ENCODE measurements at regions not wholly inside any gene's neighbourhood (a gene's known extent, or its start where the extent isn't known, plus 50 kb on each side); places are given as distances from the start of the nearest gene placed in this dataset.

- H3K27ac ChIP-seq: no peak overlapping the region
- intact Hi-C loops (cut with DNase I; ENCODE audit: low total_unique reads): no loop called here
- H3K27me3 ChIP-seq (replicated peaks in 1 of 7): no peaks in the 10 kb centered on the region
- H3K4me1 ChIP-seq: peaks cover 6 to 38% (median 18%) of the 10 kb centered on the region in 6 donors
- TF ChIP-seq POLR2AphosphoS5 (IDR thresholded peaks at IDR 0.05): no peak
- TF ChIP-seq, protein P1, sequence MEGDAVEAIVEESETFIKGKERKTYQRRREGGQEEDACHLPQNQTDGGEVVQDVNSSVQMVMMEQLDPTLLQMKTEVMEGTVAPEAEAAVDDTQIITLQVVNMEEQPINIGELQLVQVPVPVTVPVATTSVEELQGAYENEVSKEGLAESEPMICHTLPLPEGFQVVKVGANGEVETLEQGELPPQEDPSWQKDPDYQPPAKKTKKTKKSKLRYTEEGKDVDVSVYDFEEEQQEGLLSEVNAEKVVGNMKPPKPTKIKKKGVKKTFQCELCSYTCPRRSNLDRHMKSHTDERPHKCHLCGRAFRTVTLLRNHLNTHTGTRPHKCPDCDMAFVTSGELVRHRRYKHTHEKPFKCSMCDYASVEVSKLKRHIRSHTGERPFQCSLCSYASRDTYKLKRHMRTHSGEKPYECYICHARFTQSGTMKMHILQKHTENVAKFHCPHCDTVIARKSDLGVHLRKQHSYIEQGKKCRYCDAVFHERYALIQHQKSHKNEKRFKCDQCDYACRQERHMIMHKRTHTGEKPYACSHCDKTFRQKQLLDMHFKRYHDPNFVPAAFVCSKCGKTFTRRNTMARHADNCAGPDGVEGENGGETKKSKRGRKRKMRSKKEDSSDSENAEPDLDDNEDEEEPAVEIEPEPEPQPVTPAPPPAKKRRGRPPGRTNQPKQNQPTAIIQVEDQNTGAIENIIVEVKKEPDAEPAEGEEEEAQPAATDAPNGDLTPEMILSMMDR (IDR thresholded peaks at IDR 0.05 in 8 of 11, conservative IDR thresholded peaks at IDR 0.05 in 3 of 11): no peak
- no peak overlapping the region for H3K4me3 ChIP-seq
- no peaks in the 10 kb centered on the region for H3K36me3 ChIP-seq
- DNase-seq: no peak
- no peaks in the 10 kb centered on the region for H3K9me3 ChIP-seq
- 83 to 98% (median 94%) methylated on average over 2 of the region's 2 CpGs for WGBS, 5 donors
These were observed 227.8 kb upstream of the GATB start for GRCh38 chr4:151988591-151988990.

DNA sequence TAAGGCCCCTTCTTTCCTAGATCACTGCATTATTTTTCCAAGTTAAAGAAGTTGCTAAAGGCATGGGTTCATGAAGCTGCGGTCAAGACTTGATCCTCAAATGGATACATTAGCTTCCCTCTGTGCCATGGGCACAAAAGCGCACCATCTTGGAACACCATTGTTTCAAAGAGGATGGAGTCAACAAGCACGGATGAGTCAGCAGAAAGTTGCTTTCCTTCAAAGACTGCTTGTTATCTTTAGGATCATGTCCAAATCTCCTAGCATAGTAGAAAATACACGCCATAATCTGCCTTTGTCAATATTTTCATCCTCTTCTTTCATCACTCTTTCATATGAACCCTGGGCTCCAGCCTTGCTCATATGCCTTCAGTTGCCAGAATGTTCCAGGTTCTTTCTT, 226.8 kb upstream of the GATB start:
- WGBS, 5 donors: 90 to 98% (median 91%) methylated on average over 4 of the region's 4 CpGs

DNA sequence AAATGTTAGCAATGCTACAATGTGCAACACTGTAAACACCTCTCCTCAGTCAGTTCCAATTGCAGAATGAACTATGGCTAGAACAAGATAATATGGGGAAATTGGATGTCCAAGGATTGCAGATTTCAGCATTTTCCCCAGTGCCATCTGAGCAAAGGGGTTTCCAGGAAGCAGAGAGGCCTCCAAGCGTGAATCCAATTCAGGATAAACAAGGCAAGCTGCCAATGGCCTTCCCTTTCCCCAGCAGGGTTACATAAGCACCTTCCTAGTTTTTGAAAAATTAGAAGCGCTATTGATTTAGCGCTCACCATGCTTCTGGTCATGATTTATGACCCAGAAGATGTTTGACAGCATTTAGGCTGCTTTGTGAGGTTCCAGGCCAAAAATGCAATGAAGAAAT, 223.0 kb upstream of the GATB start:
- Histone ChIP-seq H3K27ac (no peak overlapping the region), H3K9me3 (peaks cover 0 to 7% (median under 1%) of the 10 kb centered on the region in 8 donors), H3K4me1 (peaks cover 0 to 10% (median 0%) of the 10 kb centered on the region in 6 donors), H3K36me3 (no peaks in the 10 kb centered on the region), H3K27me3 (replicated peaks in 1 of 7) (no peaks in the 10 kb centered on the region), H3K4me3 (no peak overlapping the region)
- WGBS, 5 donors: 57 to 85% (median 68%) methylated on average over 3 of the region's 3 CpGs
- intact Hi-C loops (cut with DNase I; ENCODE audit: low total_unique reads): no loop called here
- no peak for TF ChIP-seq POLR2AphosphoS5 (IDR thresholded peaks at IDR 0.05)
- no peak for TF ChIP-seq POLR2A (IDR thresholded peaks at IDR 0.05)
- TF ChIP-seq, protein P1 (IDR thresholded peaks at IDR 0.05 in 8 of 11, conservative IDR thresholded peaks at IDR 0.05 in 3 of 11): no peak
- DNase-seq: no peak

More for the DNA sequence above, 226.8 kb upstream of the GATB start:
- Histone ChIP-seq H3K4me1 (peaks cover 6 to 32% (median 15%) of the 10 kb centered on the region in 6 donors), H3K4me3 (no peak overlapping the region), H3K27ac (no peak overlapping the region), H3K27me3 (replicated peaks in 1 of 7) (no peaks in the 10 kb centered on the region), H3K9me3 (no peaks in the 10 kb centered on the region), H3K36me3 (no peaks in the 10 kb centered on the region)
- TF ChIP-seq, protein P1 (IDR thresholded peaks at IDR 0.05 in 8 of 11, conservative IDR thresholded peaks at IDR 0.05 in 3 of 11): no peak
- no peak for TF ChIP-seq POLR2A (IDR thresholded peaks at IDR 0.05)
- no peak for TF ChIP-seq POLR2AphosphoS5 (IDR thresholded peaks at IDR 0.05)
- no peak for DNase-seq
- intact Hi-C loops (cut with DNase I; ENCODE audit: low total_unique reads): no loop called here

- peaks cover 0 to 10% (median 0%) of the 10 kb centered on the region in 6 donors for H3K4me1 ChIP-seq
- H3K4me3 ChIP-seq: no peak overlapping the region
- H3K27me3 ChIP-seq (replicated peaks in 1 of 7): no peaks in the 10 kb centered on the region
- no peaks in the 10 kb centered on the region for H3K36me3 ChIP-seq
- TF ChIP-seq, protein P1 (IDR thresholded peaks at IDR 0.05 in 8 of 11, conservative IDR thresholded peaks at IDR 0.05 in 3 of 11): no peak
- no peak for TF ChIP-seq POLR2A (IDR thresholded peaks at IDR 0.05)
- no peak for TF ChIP-seq POLR2AphosphoS5 (IDR thresholded peaks at IDR 0.05)
- WGBS, 5 donors: 89 to 97% (median 93%) methylated on average over 4 of the region's 4 CpGs
- peaks cover 0 to 37% (median 25%) of the 10 kb centered on the region in 8 donors for H3K9me3 ChIP-seq
- no peak overlapping the region for H3K27ac ChIP-seq
- intact Hi-C loops (cut with DNase I; ENCODE audit: low total_unique reads): no loop called here
- DNase-seq: no peak
These were observed 219.0 kb upstream of the GATB start for GRCh38 chr4:151979819-151980218.
